Upper lobe of left lung (tissue), 4 donors: ENCODE measurements at regions not wholly inside any gene's neighbourhood (a gene's known extent, or its start where the extent isn't known, plus 50 kb on each side); places are given as distances from the start of the nearest gene placed in this dataset.

Experiments
- CTCF ChIP-seq, 6 experiments: fragments of 450-650 bp in 4 of 6; fragments of 200-600 bp in 2 of 6; sonication (generic) in 2 of 6; IDR thresholded peaks; one replicate each; pipeline ENCODE4 v1.5.1; 2016 to 2019; ENCODE audit warnings: antibody characterized with exemption in 6 of 6
- EP300 ChIP-seq, 4 donors: sonication (generic); formaldehyde crosslinking; IDR thresholded peaks; one replicate each; pipeline ENCODE4 v1.5.1; 2017; ENCODE audit warnings: antibody characterized with exemption in 4 of 4, control low read depth in 2 of 4
- POLR2A ChIP-seq, 4 donors: fragments of 450-650 bp; IDR thresholded peaks; one replicate each; pipeline ENCODE4 v1.5.1; 2016 to 2017; ENCODE audit warnings: antibody characterized with exemption in 4 of 4, mild to moderate bottlenecking in 2 of 4

GRCh38 chr2:70380621-70381020 lies 78.8 kb upstream of the FAM136A start:
- TF ChIP-seq POLR2A (IDR thresholded peaks at IDR 0.05), result no peak
- TF ChIP-seq CTCF (IDR thresholded peaks at IDR 0.05), result no peak
- TF ChIP-seq EP300 (IDR thresholded peaks at IDR 0.05), result no peak
